RKO (cell line): ENCODE measurements at regions not wholly inside any gene's neighbourhood (a gene's known extent, or its start where the extent isn't known, plus 50 kb on each side); places are given as distances from the start of the nearest gene placed in this dataset.

Experiments used
- DNase-seq: peaks from one replicate; pipeline ENCODE4 v3.0.0-alpha.2; 2016; ENCODE audit warnings: low spot score

DNA sequence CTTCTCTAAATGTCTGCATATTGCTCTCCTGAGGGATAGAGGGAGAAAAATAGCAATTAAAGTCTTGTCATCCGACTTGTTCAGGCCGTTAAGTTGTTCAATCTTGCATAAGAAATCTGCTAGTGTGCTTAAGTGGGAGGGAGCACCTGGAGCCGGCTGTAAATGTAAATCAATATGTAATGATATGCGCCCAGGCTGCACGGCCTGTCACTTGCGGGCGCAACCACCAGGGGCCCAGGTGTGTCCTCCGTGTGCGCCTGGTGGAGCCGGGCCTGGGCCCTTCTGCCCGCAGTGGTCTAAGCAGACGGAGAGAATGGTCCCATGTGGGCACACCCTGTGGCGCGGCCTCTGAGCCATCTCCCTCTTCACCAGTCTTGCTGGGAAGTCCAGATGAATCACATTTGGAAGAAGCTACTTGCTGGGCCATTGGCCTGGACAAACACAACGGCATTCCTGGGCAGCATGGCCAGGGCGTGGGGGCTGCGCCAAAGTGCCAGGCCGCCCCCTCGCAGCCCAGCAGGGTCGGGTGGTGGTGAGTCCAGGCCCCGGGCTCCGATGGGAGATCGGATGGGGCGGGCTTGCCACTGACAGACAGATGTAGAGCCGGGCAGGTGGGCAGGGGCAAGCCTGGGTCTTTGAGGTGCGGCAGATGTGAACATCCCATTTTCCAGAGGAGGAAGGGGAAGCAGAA, 193.3 kb upstream of the C14orf180 start:
- DNase-seq: no peak

DNA sequence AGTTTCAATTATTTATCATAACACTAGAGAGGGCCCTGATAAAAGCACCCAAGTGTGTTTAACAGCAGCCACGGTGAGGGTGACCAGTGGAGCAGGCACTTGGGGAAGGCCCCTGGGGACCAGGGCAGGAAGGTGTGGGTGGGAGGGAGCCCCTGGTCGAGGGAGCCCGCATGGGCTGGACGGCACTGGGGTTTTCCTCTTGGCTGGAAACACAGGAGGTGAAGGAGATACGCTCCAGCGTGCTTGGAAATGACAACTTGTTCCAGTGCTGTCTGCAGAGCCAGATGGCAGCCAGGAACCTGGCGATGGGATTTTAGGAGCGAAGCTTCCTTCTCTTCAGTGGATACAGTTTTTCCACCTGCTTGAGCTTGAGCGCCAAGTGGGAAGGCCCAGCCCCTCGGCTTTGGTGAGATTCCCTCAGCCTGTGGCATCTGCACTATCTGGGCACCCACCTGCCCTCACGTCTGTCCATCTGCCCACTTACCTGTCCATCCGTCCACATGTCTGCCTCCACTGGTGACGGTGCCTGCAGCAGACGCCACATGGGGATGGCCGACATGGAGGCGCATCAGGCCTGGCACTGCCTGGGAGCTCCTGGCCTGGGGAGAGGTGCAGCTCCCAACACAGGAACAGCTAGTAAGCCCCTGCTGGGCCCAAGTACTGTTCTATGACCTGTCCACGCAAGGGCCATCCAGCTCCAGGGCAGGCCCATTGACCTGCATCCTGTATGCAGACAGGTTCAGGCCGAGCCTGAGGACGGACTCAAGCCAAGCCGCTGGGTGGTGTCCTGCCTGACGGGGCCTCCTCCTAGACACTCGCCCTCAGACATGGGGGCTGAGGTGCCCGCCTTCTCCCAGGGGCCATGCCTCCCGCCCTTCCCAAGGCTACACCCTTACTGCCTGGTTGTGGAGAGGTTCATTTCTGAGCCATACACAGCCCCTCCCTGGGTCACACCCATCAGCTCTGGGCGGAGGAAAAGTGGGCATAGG, 192.2 kb upstream of the C14orf180 start:
- no peak for DNase-seq

GRCh38 chr14:104388011-104388521, 191.5 kb upstream of the C14orf180 start:
- no peak for DNase-seq

DNA sequence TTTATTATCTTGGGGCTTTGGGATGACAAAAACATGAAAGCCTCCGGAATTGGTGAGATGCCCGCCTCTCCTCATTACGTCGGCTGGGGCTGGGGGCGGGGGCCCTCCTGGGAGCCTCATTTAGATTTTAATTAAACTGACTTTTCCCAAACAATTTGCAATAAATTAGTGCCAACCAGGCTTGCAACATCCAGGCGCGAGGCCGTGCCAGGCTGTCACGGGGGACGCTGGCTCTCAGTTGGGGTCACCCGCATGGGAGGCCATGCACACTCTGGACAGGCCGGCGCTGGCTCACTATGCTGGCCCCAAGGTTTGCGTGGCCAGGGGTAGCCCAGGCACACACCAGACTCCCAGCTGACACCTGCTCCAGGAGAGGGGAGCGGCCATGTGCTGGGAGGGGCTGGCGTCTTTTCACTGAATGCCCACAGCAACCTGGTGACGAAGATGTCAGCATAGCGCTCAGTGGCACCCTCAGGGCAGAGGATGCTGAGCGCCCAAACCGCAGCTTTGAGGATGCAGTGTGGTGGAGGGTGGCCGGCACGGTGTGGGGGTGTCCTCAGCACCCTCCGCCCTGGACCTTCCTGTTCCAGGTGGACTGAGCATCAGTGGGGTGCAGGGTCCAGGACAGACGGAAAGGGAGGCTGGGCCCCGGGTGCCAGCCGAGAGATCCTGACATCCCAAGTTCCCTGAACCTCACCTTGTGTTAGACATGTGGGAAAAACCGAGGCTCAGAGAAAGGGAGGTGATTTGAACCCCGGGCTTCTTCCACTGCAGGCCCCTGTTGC, 190.8 kb upstream of the C14orf180 start:
- DNase-seq: no peak

DNA sequence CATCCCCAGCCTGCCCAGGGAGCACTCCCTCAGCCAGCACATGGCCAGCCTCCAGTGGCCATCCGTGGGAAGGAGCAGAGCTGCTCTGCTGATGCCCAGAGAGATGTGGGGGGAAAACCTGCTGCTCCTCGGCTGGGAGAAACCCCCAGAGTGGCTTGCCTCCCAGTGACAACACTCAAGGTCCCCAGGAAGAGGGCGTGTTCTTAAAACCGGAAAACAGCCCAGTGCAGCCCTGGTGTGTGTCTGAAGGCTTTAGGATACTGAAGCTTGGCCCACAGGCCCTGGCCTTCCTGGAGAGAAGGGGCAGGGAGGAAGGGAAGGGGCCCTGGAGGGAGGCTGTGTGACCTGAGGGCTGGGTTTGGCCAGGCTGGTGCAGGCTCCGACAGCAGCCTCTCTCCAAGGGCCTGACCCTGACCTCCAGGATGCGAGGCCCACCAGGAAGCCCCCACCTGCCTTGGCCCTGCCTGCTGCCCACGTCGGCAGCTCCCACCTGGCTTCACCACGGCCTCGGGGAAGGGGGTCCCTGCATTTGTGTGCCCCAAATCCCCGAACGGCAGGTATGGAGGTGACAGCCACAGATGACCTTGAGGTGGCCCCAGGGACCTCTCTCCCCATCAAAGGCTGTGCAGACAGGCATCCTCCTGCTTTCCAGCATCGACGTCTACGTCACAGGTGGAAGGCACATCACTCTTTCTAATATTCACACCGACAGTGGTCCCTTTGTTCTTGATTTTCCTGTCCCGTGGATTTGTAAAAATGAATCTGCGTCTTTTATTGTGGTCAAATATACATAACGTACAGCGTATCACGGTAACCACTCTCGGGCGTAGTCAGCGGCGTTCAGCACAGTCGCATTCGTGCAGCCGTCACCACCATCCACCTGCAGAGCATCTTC, 190.0 kb upstream of the C14orf180 start:
- DNase-seq: no peak

GRCh38 chr14:104390221-104390931, 189.2 kb upstream of the C14orf180 start:
- no peak for DNase-seq

DNA sequence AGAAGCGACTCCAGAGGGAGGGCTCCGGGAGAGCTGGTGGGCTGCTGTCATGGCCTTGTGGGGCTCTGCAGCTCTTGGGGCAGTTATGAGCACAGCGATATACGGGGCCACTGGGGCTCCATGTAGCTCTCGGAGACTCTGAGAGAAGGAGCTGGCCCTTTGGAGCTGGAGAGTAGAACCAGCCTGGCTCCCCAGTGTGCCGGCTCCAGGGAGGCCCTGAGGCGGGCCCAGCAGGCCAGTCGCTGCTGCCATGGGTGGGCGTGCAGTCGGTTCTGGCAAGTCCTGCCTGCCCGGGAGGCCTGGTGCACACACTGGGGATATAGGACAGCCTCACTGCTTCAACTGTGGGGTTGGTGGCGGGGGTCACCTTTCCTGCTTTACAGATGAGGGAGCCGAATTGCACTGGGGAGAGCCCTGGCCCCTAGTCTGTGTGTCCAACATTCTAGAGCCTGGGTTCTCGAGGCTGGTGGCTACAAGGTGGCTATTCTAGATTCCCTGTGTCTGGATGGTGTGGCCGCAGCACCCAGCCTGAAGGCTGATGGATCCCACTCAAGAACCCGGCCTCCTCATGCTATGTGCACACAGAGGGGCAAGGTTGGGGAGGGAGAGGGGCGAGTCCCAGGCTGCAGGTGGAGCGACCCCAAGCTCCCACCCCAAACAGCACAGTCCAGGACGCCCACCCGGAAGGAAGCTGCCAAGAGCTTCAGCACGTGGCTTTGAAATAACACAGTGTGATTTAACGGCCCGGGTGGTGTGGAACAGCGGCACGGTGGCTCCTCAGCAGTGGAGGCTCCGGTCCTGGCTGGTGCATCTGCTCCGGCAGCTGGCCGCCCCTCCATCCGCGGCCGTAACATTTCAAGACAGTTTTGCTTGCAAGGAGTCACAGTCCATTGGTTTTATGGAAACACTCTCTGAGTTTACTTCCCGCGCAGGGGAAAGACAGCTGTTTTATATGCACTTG, 188.3 kb upstream of the C14orf180 start:
- no peak for DNase-seq

- no peak for DNase-seq
Measured at GRCh38 chr14:104392001-104392395, 187.6 kb upstream of the C14orf180 start.

DNA sequence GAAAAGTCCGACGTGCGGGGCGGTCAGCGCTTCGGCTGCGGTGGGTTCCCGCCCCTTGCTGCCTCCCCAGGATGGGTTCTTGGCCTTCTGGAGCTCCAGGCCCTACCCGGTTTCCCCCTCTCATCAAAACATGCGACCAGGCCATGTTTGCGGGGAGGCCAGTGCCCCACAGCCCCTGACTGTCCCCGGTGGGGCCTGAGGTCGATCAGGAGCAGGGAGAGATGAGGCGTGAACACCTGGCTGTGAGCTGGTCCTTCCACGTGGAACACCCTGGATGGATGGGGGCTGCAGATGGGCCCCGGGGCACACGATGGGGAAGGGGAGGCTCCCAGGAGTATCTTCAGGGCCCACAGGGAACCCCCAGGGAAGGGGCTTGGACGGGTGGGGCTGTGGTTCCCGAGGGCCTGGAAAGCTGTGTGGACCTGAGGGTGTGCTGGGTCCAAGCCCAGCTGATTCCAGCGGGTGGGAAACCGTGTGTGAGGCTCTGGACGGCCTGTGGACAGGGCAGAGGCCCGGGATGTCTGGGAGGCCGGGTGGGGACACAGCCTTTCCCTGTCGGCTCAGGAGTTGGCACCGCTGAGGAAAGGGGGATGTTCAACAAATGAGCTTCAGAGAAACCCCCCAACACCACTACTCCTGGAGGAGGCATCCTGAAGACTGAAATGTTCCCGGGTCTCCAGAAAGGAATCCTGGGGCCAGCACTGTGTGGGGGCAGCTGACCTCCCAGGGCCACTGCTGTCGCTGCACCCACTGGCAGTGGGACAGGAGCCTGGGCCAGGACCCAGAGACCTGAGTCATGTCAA, 187.0 kb upstream of the C14orf180 start:
- DNase-seq: no peak

DNA sequence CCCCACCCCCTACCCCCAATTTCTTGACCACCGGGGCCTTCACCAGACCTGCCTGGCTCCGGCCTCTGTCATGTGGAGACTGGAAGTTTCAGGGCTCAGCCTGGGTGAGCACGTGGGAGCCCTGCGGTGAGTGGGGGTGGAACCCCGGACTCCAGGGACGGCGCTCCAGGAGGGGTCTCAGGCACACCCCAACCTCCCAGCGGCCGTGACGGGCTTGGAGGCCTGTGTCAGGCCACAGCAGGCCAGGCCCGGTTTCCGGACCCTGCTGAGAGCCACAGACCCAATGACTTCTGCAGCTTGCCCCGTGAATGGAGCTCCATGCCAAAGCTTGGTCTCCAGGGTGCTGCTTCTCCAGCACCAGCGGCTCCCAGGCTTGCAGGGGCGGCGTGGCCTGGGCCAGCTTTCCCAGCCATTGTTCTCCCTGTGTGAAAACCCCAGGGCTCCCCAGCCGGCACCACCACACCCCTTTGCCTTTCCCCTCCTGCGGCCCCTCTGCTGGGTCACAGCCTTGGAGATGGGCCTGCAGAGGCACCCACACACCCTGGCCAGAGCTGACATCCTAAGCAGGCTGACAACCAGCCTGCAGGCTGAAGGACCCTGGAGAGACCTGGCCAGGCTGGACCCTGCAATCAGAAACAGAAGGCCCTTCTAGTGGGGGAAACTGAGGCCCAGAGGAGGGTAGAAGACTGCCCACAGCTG, 186.2 kb upstream of the C14orf180 start:
- DNase-seq: no peak

- DNase-seq: no peak
Measured at GRCh38 chr14:104393898-104394381, 185.6 kb upstream of the C14orf180 start.

GRCh38 chr14:104394409-104394851, 185.1 kb upstream of the C14orf180 start:
- no peak for DNase-seq

- DNase-seq: no peak
Measured at GRCh38 chr14:104395276-104395675, 184.3 kb upstream of the C14orf180 start.

- DNase-seq: no peak
Measured at GRCh38 chr14:104395941-104396681, 183.5 kb upstream of the C14orf180 start.

GRCh38 chr14:104396682-104397470, 182.7 kb upstream of the C14orf180 start:
- DNase-seq: no peak

- no peak for DNase-seq
Measured at GRCh38 chr14:104397956-104398355, 181.6 kb upstream of the C14orf180 start.
